ENCODE measurements at regions not wholly inside any gene's neighbourhood (a gene's known extent, or its start where the extent isn't known, plus 50 kb on each side); places are given as distances from the start of the nearest gene placed in this dataset.

DNA sequence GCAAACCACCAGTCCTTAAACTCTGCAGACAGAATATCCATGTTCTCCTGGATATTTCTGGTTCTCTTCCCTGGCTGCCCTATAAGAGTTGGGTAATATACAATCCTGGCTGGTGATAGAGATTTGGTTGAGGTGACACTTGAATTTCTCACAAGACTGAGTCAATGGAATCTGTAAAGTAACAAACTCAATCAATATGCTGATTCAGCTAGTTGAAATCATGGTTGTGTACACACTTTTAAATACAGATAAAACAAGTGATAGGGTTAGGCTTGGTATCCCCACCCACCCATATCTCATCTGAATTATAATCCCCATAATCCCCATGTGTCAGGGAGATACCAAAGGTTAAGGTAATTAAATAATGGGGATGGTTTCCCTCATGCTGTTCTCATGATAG is 349.2 kb upstream of the MAD2L1 start:
- TF ChIP-seq CTCF (conservative IDR thresholded peaks at IDR 0.05; ENCODE audit: low read length), result no peak
- TF ChIP-seq EZH2phosphoT487 (IDR thresholded peaks at IDR 0.05; ENCODE audit: borderline replicate concordance), result no peak

Data from Loucy (cell line).